ENCODE measurements at regions not wholly inside any gene's neighbourhood (a gene's known extent, or its start where the extent isn't known, plus 50 kb on each side); places are given as distances from the start of the nearest gene placed in this dataset.
"Not testable (repeated sequence)": the region's sequence is repeated elsewhere in the genome, so short reads cannot be mapped to it uniquely, and the experiment has no call there.

DNA sequence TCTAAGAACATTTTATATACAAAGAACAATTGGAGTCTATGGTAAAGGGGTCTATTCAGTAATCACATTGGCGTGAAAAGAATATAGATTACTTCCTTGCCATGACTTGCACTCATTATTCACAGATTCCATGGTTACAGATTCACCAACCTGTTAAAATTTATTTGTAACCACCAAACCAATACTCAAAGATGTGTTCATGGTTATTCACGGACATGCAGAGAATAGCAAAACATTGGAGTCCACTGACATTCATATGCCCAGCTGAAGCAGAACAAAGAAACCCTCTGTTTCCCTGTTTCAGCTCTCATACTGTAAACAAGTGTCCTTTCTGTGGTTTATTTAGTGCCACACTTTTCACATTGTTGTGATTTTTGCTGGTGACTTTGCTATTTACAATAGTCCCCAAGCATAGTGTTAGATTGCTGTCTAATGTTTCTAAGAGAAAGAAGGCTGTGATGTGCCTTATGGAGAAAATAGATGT is 185.8 kb upstream of the TTC14 start:
- DNase-seq = peak in 5 of 51 donors; percentile 1 to 56 (median 23)

DNA sequence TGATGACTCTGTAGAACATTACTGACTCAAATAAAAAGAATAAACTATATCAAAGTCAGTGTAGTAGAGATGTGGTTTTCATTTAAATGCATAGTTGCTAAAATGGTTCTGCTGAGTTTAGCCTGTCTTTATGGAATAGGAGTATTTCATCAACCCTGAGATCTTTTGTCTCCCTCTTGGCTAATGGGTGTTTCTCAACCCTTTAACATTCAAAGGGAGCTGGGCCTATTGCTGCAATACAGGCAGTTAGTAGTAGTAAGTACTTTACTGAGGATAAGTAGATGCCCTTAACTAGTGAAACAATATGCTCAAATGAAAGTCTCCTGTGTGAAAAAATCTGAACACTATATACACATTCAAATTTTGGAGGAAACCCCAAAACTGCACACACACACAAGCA is 184.7 kb upstream of the TTC14 start:
- no peak for DNase-seq

DNA sequence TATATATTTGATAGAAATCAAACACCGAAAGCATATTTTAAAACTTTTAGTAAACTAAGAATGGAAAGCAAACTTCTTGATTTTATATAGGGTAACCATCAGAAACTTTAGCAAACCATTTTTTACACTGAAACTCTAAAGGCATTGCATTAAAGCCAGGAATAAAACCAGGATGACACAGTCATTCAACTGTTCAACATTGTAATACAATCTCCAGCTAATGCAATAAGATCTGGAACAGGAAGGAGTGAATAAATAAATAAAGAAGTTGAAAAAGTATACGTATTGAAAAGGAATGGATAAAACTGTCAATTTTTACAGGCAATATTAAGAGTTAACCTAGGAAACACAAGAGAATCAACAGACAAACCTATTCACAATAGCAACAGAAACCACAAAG is 181.9 kb upstream of the TTC14 start:
- no peak for DNase-seq

DNA sequence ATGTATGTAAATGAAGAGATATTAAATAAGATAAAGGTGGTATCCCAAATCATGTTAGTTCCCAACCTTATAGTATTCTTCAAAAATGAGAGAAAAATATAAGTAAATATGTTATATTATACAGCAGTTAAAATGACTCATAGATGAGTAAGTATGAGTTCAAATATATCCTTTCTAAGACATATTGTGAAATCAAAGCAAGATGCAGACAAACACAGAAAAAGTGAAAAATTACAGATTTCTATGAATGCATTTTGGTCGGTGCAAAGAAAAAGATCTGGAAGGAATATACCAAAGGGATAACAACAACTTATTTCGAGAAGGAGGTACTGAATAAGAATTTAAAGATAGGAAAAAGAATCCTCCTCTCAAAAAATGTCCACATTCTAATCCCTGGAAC is 181.2 kb upstream of the TTC14 start:
- no peak for DNase-seq

DNA sequence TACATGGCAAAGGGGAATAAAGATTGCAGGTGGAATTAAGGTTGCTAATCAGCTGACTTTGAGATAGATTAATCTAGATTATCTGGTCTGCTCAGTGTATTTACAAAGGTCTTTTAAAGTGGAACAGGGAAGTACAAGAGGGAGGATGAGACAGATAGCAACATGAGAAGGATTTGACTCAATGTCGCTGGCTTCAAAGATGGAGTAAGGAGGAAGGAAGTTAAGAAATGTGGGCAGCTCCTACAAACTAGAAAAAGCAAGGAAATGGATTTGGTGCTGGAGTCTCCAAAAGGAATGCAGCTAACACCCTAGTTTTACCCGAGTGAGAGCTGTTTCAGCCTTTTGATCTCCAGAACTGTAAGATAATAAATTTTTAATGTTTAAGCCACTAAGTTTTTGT is 180.7 kb upstream of the TTC14 start:
- DNase-seq = no peak

DNA sequence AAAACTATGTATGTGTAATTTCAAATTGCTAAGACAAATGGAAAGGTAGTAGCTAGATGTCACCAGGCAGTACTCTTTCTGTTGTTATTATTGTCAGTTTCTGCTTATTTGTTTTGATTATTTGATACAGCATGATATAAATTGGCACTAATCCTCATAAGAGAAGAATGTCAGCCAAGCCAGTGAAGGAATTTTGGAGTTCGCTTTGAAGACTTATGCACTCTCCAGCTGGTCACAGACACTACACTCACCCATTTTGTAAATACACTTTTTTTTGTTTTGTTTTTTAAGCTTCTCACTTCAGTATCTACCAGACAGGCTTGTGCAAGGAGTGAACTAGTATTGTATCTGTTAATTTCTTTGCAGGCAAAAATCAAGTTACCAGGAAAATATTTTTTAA is 180.2 kb upstream of the TTC14 start:
- DNase-seq = no peak

DNA sequence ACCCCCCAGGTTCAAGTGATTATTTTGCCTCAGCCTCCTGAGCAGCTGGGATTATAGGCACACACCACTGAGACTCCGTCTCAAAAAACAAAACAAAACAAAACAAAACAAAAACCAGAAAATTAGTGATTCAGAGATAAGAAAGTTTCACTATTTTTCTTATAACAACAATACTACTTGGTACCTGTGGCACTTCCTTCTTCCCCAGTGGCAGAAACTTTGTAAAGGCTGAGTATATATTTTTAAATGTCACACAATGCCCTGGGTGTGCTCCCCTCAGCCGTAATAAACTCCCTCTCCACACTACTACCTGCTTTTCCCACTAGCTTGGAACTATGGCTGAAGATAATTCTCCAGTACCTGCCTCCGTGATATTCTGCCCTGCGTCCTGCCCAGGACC is 177.7 kb upstream of the TTC14 start:
- DNase-seq = not testable (repeated sequence)

DNA sequence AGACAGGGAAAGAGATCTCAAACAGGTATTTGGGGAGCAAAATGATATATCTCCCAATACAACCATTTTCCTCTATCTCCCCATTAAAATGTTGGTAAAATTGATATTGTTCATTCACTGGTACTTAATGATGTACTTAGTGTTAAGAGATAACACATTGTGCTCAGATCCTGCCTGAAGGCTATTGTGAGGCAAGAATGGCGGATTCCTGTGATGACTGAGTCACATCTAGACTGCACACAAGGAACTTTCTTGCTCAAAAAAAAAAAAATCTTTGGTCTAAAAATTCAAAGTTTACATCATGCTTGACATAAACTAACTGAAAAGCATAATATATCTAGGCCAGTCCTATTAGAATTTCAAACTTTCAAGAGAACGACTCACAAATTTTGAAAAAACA is 171.1 kb upstream of the TTC14 start:
- DNase-seq = no peak

DNA sequence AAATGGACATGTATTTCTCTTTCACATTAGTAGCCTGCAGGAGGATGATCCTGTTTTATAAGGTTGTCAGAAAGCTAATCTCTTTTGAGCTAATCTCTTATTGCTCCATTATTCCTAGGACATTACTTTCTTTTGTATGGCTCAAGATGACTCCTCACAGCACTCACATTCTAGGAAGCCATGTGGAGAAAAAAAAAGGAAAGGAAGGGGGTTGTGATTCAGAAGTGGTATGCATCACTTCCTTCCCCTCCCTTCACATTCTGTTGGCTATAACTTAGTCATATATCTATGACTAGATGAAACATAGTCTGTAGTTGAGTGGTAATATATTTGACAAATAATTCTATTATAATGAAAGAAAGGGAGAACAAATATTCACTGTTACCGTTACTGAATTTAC is 168.8 kb upstream of the TTC14 start:
- DNase-seq = no peak

DNA sequence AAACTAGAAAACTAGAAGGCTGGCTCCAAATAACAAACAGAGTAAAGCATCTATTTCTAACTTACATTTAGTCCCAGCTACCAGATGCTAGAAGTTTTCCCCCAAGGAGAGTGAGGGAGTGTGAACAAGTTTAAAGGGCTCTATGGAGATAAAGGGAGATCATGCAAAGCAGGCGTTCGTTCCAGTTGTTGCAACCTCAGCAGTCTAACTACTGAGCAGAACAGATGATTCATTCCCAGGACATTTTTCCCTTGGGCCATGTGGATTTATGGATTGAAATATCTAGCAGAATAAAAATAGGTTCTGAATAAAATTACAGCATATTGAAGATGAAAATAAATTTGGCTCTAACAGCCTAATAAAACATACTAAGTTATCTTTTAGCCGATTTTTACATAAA is 154.8 kb upstream of the TTC14 start:
- no peak for DNase-seq

DNA sequence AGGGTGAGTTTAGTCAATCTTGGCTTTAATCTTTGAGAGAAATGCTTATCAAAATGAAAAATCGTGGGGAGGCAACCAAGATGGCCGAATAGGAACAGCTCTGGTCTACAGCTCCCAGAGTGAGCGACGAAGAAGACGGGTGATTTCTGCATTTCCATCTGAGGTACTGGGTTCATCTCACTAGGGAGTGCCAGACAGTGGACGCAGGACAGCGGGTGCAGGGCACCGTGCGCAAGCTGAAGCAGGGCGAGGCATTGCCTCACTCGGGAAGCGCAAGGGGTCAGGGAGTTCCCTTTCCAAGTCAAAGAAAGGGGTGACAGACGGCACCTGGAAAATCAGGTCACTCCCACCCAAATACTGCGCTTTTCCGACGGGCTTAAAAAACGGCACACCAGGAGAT is 153.6 kb upstream of the TTC14 start:
- not testable (repeated sequence) for DNase-seq

DNA sequence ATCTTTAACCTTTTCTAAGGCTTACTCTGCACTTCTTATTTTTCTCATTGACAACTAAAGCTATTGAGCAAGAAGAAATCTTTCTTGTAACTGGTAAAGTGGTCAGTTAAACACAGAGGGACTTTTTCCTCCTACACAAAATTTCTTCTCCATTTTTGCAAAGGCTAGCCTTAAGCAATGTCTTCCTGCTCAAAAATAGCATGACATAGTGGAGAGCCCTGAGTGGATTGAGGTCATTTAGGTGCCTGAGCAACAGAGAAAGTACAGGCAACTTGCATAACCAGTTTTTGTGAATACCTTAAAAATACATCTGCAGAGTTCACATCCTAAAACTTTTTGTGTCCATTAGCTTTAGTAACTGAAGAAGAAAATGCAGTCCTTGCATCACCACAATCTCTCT is 144.7 kb upstream of the TTC14 start:
- DNase-seq = no peak

DNA sequence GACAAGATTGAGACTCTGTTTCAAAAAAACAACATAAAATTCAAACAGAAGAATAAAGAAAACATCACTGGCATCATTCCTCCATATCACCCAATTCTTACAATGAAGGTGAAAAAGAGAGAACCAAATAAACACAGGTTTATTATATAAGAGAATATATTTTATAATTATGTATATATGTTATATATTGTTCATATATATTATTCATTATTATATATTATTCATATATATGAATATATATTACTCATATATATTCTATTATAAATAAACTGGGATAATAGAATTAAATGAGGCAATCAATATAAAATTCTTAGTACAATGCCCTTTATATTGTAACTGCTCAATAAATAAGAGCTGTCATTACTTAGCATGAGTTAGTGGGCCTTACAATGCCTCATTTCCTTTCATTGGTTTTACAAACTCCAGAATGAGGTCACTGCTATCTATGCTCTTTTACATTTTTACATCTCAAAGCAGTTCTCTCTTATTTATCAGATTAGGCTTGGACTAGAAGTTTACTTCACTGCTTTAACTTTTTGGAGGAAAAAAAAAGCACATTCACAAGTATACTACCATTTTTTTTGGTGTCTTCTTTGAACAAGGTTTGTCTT is 135.5 kb upstream of the TTC14 start:
- DNase-seq = no peak

DNA sequence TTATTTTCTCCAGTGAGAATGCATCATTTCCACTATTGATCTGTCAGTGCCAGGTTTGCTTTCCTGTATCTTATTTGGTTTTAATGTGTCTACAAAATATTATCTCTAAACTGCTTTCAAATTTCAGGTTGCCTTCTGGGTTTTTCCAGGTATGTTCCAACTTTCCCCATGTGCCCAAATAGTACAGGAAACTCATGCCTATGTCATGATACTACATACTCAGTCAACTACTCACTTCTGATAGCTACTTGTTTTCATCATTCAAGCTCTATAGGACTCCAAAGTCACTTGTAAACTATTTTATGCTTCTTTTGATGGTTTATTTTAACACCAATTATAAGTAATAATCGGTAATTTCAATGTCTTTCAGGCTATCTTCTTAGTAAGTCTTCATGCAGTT is 134.8 kb upstream of the TTC14 start:
- no peak for DNase-seq

DNA sequence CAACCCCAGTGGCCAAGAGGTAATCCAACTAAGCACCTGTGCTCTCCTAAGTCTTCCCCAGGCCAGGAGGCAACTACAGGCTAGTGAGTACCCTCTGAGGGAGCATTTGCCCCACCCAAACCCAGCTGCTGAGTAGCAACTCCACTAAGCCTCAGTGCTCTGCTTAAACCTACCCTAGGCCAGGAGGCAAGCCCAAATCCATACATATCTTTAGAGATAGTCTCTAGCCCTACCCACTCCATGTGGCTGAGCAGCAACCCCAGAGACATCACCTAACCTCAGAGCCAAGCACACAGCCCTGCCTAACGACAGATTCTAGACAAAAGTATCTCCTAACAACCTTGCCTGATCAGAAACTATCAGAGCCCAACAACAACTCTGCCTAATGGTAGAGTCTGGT is 132.8 kb upstream of the TTC14 start:
- DNase-seq = no peak

DNA sequence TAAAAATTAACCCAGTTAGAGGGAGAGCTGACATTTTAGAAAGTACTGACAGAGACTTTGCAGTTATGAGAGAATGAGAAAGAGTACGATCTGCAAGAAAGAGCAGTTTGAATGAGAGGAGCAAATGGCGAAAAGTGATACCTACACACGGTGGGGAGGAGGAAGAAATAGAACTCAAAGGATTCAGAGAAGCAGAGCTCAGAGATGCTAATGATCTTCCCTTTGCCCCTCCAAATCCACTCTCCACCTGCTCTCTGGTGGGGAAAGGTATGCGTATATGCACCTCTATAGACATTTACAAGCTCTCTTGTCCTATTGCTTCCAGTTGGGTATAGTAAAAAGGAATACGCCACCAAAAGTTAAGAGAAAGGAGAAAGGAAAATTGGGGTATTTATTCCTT is 123.3 kb upstream of the TTC14 start:
- DNase-seq = no peak

DNA sequence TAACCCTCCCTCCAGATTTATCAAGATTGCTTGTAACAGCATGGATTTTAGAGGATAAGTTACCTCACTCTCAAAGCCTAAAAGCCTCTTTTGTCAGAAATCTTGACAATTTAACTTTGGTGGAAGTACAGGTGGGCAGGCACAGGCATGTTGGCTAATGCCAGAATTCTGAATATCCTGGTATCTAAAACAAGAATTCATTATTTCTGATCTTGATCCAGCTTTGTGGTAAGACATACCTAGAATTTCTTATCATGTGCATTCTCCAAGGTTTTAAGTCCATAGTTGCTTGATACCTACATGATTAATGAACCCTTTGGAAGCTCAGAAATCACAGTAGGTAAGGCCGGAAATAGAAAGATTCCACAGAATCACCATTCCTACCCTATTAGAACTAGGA is 109.9 kb upstream of the TTC14 start:
- no peak for DNase-seq

DNA sequence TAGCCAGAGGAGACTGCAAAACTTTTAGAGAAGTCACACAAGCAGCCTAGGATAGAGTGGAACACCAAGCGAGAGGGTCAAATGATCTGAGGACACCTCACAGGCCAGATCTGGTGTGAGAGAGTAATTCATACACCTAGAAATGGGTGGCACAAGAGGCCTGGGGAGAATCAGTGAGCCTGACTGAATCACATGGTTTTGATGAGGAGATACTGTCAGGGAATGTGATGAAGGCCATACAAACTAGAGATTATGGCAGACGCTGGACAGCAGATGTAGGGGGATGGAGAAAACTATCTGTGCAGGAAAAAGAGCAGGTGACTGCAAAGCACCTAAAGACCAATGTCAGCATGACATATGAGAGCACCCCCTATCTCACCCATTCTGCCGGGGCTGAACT is 105.0 kb upstream of the TTC14 start:
- no peak for DNase-seq

DNA sequence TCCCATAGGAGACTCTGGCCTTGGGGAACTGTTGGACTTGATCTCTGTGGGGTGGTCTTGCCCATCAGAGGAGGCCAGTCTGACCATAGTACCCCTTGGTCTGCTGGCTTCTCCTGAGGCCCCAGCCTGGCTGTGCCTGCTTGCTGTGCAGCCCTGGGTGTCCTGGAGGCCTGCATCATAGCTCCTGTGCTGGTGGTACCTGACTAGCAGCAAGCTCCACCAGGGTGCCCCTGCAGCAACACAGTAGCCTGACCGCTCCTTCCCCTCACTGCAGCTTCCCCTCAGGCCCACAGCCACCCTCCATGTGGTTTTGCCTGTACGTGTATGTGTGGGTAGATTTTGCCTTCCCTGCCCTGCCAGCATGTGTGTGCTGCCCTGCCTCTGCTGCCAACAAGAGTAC is 85.6 kb upstream of the TTC14 start:
- no peak for DNase-seq

DNA sequence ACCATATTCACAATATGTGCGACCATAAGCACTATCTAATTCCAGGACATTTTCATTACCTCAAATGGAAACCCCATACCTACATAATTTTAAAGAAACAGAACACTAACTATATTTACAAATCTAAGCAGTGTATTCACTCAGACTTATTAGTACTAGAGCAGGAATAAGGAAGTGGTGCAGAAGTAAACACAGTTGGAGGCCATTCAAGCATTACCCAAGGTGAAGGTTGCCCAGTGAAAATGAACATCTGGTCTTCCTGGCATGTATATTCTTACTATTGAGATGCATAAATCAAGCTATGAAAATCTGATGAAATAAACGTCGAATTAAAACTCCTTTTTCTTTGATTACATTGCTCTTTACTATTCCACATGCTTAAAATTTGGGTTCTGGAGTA is 78.9 kb upstream of the TTC14 start:
- no peak for DNase-seq

DNA sequence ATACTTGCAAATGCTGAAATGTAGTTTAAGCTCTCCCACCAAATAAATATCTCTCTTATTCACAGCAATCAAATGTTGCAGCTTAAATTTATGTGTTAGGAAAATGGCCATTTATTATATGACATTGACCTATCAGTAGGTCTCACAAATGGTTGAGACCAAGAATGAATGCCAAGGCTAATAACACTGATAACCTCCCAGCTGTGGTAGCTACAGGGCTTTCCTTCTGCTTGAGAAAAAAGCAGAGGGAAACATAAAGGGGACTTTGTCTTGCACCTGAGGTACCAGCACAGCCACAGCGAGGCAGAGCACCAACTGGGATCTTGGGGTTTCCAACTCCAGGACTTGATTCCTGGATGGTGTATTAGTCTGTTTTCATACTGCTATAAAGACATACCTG is 73.1 kb upstream of the TTC14 start:
- DNase-seq = no peak

DNA sequence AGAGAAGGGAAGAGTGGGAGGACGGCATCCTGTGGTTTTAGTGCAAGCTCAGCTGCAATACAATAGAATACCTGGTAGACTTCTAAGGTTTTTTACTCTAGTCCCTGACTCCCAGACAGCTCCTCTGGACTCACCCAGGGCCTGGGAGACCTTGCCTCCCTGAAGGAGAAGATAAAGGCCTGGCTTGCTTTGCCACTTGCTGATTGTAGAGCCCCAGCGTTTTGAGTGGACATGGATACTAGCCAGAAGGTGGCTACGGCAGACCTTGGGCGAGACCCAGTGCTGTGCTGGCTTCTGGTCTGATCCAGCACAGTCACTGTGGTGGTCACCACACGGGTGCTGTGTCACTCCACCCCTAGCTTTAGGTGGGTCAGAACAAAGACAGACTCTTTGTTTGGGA is 72.2 kb upstream of the TTC14 start:
- no peak for DNase-seq

DNA sequence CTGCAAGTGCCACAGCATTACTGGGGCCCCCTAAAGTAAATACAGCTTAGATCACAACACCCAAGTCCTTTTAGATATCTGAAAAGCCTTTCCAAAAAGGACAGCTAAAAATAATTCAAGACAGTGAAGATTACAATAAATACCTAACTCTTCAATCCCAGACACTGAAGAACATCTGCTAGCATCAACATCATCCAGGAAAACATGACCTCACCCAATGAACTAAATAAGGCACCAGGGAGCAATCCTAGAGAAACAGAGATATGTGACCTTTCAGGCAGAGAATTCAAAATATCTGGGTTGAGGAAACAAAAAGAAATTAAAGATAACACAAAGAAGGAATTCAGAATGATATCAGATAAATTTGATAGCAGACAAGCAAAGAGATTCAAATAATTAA is 71.7 kb upstream of the TTC14 start:
- DNase-seq = no peak

All from hypothalamus (tissue), 51 donors.